Dendritic cell treated with granulocyte-macrophage colony-stimulating factor and Interleukin-4, amounts not matched to agents 40 ng/mL and 50 ng/mL, for 4 days (primary cell): ENCODE measurements at regions not wholly inside any gene's neighbourhood (a gene's known extent, or its start where the extent isn't known, plus 50 kb on each side); places are given as distances from the start of the nearest gene placed in this dataset.

ENCODE experiments used
- H3K27ac Mint-ChIP-seq: one replicate; pipeline ENCODE4 v1.8.0; 2022; ENCODE audit warnings: mild to moderate bottlenecking, mixed read lengths
- H3K27me3 Mint-ChIP-seq: one replicate; pipeline ENCODE4 v1.8.0; 2022; ENCODE audit warnings: mild to moderate bottlenecking, mixed read lengths
- H3K36me3 Mint-ChIP-seq: one replicate; pipeline ENCODE4 v1.8.0; 2022; ENCODE audit warnings: low read depth, mixed read lengths
- H3K4me1 Mint-ChIP-seq: one replicate; pipeline ENCODE4 v1.8.0; 2022; ENCODE audit warnings: low read depth, mixed read lengths
- H3K4me3 Mint-ChIP-seq: one replicate; pipeline ENCODE4 v1.8.0; 2022; ENCODE audit warnings: mild to moderate bottlenecking, moderate library complexity, mixed read lengths
- H3K9me3 Mint-ChIP-seq: one replicate; pipeline ENCODE4 v1.8.0; 2022; ENCODE audit warnings: mixed read lengths
- intact Hi-C: fragments of 100-400 bp; cut with micrococcal nuclease; formaldehyde crosslinking; loops from one replicate; pipeline ENCODE4 v1.15.0; 2022

GRCh38 chr17:27382025-27382424, 74.2 kb upstream of the KSR1 start:
- H3K4me3 Mint-ChIP-seq: no peak overlapping the region
- H3K27ac Mint-ChIP-seq: peak overlapping the region; percentile 30
- intact Hi-C loops: no loop called here
- H3K9me3 Mint-ChIP-seq: no peaks in the 10 kb centered on the region
- no peaks in the 10 kb centered on the region for H3K36me3 Mint-ChIP-seq
- peaks cover 18% of the 10 kb centered on the region for H3K4me1 Mint-ChIP-seq
- peaks cover 25% of the 10 kb centered on the region for H3K27me3 Mint-ChIP-seq

GRCh38 chr17:27384261-27384701, 72.0 kb upstream of the KSR1 start:
- no peak overlapping the region for H3K27ac Mint-ChIP-seq
- H3K27me3 Mint-ChIP-seq: peaks cover 25% of the 10 kb centered on the region
- intact Hi-C loops: no loop called here
- no peaks in the 10 kb centered on the region for H3K36me3 Mint-ChIP-seq
- H3K4me1 Mint-ChIP-seq: peaks cover 22% of the 10 kb centered on the region
- no peaks in the 10 kb centered on the region for H3K9me3 Mint-ChIP-seq
- no peak overlapping the region for H3K4me3 Mint-ChIP-seq

GRCh38 chr17:27384726-27385125, 71.5 kb upstream of the KSR1 start:
- Mint-ChIP-seq H3K27me3 (peaks cover 24% of the 10 kb centered on the region), H3K4me3 (no peak overlapping the region), H3K27ac (no peak overlapping the region), H3K9me3 (no peaks in the 10 kb centered on the region), H3K36me3 (no peaks in the 10 kb centered on the region), H3K4me1 (peaks cover 22% of the 10 kb centered on the region)
- intact Hi-C loops: no loop called here

DNA sequence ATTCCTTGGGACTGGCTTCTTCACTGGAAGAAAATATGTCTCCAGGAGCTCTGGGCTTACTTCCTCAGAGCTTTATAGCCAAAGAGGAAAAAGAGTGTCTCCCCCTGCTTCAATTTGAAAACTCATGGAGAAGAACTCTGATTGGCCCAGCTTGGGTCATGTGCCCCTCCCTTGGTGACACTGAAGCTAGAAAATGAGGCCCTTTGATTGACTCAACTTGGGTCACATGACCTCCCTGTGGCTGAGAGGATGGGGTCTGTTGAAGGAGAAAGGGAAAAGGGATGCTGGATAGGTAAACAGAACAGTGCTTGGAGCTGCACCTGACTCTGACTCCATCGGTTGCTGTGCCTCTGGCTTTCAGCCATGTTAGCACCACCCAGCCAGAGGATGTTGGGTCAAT, 70.6 kb upstream of the KSR1 start:
- H3K27ac Mint-ChIP-seq: no peak overlapping the region
- H3K27me3 Mint-ChIP-seq: peaks cover 16% of the 10 kb centered on the region
- H3K36me3 Mint-ChIP-seq: no peaks in the 10 kb centered on the region
- peaks cover 13% of the 10 kb centered on the region for H3K4me1 Mint-ChIP-seq
- intact Hi-C loops: no loop called here
- no peaks in the 10 kb centered on the region for H3K9me3 Mint-ChIP-seq
- H3K4me3 Mint-ChIP-seq: no peak overlapping the region

DNA sequence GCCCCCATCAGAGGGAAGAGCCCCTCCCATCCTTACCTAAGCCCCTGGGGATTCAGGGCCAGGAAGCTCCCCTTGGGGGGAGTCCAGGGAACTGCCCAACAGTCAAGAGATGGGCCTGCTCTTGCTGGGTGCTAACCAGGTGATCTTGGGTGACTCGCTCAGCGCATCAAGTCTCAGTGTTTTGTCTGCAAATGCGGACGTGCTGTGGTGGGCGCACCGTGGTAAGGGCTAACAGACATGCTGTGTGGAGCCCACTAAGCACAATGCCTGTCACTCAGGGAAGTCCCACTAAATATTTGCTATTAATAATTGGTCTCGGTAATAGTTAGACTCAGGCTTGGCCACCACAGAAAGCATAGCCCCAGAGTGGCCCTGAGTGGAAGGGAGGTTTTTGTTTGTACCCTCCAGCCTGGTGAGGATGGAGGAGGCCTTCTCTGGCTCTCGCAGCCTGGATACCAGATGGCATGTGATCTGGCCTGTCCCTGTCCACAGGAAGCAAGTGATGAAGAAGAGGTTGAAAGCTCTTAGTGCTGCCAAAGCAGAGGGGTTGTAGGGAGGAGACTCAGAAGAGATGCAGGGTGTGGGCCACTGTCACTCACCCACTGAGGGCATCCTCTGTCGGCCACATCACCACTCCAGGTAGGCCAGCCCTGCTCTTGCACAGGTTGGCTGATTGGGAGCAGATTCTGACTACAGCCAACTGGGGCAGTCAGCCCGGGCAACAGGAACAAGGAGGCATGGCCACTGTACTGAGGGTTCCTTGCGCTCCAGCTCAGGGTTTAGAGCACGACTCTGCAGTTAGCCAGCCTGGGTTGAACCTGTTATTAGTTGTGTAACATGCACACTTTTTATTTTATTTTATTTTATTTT, 69.8 kb upstream of the KSR1 start:
- H3K4me3 Mint-ChIP-seq: no peak overlapping the region
- intact Hi-C loops: no loop called here
- no peaks in the 10 kb centered on the region for H3K9me3 Mint-ChIP-seq
- no peaks in the 10 kb centered on the region for H3K36me3 Mint-ChIP-seq
- H3K27ac Mint-ChIP-seq: no peak overlapping the region
- peaks cover 4% of the 10 kb centered on the region for H3K4me1 Mint-ChIP-seq
- H3K27me3 Mint-ChIP-seq: peaks cover 9% of the 10 kb centered on the region

DNA sequence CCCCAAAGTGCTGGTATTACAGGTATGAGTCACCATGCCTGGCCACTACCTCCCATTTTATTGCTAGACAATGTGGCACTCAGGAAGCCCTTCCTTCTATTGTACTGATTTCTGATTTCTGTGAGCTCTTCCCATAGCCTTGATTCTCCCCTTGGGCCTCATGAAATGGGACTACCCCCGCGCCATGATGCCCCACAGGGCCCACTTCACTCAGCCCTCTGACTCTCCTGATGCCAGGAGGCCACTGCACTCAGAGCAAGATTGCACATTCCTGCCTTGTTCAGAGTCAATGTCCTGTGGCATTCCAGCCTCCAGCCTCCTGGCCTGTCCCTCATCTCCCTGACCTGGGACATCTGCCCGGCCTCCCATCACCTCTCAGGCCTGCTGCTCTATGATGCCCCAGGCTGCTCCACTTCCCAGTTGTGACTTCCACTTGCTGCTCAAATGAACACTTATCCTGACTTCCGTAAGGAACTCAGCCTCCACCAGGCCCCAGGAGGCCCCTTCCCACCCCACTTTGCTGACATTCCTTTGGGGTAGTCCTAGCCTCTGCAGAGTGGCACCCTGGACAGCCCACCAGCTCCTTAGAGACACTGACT, 66.6 kb upstream of the KSR1 start:
- H3K36me3 Mint-ChIP-seq: no peaks in the 10 kb centered on the region
- H3K27ac Mint-ChIP-seq: no peak overlapping the region
- H3K4me1 Mint-ChIP-seq: peaks cover 4% of the 10 kb centered on the region
- intact Hi-C loops: no loop called here
- peaks cover 5% of the 10 kb centered on the region for H3K9me3 Mint-ChIP-seq
- H3K27me3 Mint-ChIP-seq: peaks cover 6% of the 10 kb centered on the region
- H3K4me3 Mint-ChIP-seq: no peak overlapping the region

DNA sequence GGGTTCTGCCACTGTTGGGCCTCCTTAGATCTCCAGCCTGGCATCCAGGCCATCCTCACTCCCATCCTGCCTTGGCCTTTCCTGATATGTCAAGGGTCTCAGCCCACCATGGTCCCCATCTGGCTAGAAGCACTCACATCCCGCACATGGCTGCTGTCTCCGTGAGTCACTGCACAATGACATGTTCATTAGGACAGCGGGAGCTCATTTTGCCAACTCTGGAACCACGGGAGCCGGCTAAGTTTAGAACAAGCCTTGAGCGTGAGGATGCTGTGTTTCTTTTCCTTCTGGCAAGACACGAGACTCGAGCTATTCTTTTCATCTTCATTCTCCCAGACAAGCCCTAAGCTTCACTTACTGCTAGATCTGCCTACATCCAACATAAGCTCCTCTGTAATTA, 65.7 kb upstream of the KSR1 start:
- intact Hi-C loops: no loop called here
- peaks cover 13% of the 10 kb centered on the region for H3K9me3 Mint-ChIP-seq
- no peak overlapping the region for H3K27ac Mint-ChIP-seq
- peaks cover 4% of the 10 kb centered on the region for H3K4me1 Mint-ChIP-seq
- H3K36me3 Mint-ChIP-seq: no peaks in the 10 kb centered on the region
- peaks cover 11% of the 10 kb centered on the region for H3K27me3 Mint-ChIP-seq
- no peak overlapping the region for H3K4me3 Mint-ChIP-seq

GRCh38 chr17:27391427-27391826, 64.8 kb upstream of the KSR1 start:
- Mint-ChIP-seq H3K9me3 (peaks cover 13% of the 10 kb centered on the region), H3K36me3 (no peaks in the 10 kb centered on the region), H3K27ac (no peak overlapping the region), H3K27me3 (peaks cover 11% of the 10 kb centered on the region), H3K4me3 (no peak overlapping the region), H3K4me1 (peaks cover 5% of the 10 kb centered on the region)
- intact Hi-C loops: no loop called here

DNA sequence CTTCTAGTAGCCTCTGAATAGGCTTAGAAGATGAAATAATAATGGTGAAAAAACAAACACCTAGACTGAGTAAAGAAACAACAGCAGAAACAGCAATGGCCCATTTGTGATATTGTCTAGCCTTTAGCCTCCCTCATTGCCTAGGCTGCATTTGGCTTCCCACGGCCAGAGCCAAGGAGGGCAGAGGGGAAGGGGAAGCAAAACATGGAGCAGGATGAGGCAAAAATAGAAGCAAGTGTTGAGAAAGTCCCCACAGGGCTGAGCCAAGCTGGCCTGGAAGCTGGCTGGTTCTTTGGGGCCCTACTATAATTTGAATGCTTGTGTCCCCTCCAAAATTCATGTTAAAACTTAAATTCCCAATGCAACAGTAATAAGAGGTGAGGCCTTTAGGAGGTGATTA, 60.2 kb upstream of the KSR1 start:
- Mint-ChIP-seq H3K9me3 (peaks cover 13% of the 10 kb centered on the region), H3K27ac (no peak overlapping the region), H3K4me3 (no peak overlapping the region), H3K4me1 (peaks cover 21% of the 10 kb centered on the region), H3K27me3 (peaks cover 11% of the 10 kb centered on the region), H3K36me3 (no peaks in the 10 kb centered on the region)
- intact Hi-C loops: no loop called here

- Mint-ChIP-seq H3K4me3 (no peak overlapping the region), H3K27ac (no peak overlapping the region), H3K4me1 (peaks cover 21% of the 10 kb centered on the region), H3K36me3 (no peaks in the 10 kb centered on the region), H3K27me3 (peaks cover 8% of the 10 kb centered on the region), H3K9me3 (peaks cover 13% of the 10 kb centered on the region)
- intact Hi-C loops: no loop called here
Measured at GRCh38 chr17:27396941-27397340, 59.3 kb upstream of the KSR1 start.

- H3K27ac Mint-ChIP-seq: no peak overlapping the region
- H3K9me3 Mint-ChIP-seq: peaks cover 13% of the 10 kb centered on the region
- H3K4me1 Mint-ChIP-seq: peaks cover 24% of the 10 kb centered on the region
- peaks cover 8% of the 10 kb centered on the region for H3K27me3 Mint-ChIP-seq
- intact Hi-C loops: no loop called here
- no peak overlapping the region for H3K4me3 Mint-ChIP-seq
- no peaks in the 10 kb centered on the region for H3K36me3 Mint-ChIP-seq
Measured at GRCh38 chr17:27398691-27399090, 57.6 kb upstream of the KSR1 start.

DNA sequence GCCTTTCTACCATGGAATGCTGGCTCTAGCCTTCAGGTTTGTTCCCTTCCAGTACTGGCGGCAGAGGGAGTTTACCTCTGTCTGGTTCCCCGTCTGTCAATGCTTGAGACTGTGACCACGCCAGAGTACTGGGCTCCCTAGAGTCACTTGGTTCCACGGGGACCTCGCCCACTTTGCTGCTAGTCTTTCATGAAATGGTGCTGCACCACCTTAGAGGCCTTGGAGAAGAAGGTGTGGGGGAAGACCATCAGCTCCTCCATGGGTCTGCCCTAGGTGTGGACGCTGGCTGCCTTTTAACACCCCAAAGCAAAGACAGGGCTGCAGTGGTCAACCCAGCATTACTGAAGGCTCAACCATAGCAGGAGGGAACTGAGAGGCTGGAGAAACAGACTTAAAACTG, 55.3 kb upstream of the KSR1 start:
- Mint-ChIP-seq H3K27ac (no peak overlapping the region), H3K9me3 (no peaks in the 10 kb centered on the region), H3K4me3 (no peak overlapping the region), H3K36me3 (no peaks in the 10 kb centered on the region), H3K4me1 (peaks cover 26% of the 10 kb centered on the region), H3K27me3 (no peaks in the 10 kb centered on the region)
- intact Hi-C loops: no loop called here

DNA sequence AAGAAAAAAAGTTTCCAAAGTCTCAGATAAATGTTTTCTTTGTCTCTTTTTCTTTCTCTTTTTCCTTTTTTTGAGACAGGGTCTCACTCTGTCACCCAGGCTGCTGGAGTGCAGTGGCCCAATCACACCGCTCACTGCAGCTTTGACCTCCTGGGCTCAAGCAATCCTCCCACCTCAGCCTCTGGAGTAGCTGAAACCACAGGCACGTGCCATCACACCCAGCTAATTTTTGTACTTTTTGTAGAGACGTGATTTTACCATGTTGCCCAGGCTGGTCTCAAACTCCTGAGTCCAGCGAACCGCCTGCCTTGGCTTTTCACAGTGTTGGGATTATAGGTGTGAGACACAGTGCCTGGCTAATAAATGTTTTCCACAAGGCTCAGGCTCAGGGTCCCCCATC, 53.3 kb upstream of the KSR1 start:
- H3K4me3 Mint-ChIP-seq: no peak overlapping the region
- H3K27me3 Mint-ChIP-seq: peaks cover 1% of the 10 kb centered on the region
- no peaks in the 10 kb centered on the region for H3K36me3 Mint-ChIP-seq
- intact Hi-C loops: no loop called here
- H3K27ac Mint-ChIP-seq: no peak overlapping the region
- no peaks in the 10 kb centered on the region for H3K9me3 Mint-ChIP-seq
- peaks cover 19% of the 10 kb centered on the region for H3K4me1 Mint-ChIP-seq

DNA sequence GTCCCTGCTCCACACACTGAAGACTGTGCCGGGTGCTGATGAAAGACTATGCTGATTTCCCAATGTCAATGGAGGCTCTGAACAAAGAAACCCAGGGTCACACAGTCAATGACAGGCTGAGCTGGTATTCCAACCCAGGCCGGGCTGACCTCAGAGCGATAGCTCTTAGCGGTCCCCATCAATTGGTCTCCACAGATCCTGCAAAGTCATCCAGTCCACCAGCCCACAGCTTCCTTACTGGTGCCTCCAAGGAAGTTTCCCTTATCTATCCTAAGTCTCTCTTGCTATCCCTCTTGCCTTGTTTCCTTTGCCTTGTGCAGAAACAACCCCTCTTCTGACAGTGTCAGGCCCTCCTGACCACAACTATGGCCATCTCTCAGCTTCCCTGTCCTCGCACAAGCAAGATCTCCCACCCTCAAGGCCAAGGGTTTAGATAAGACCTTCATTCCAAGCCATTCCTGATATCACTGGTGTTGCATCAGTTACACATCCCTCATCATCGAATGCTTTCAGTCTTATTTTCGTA, 52.7 kb upstream of the KSR1 start:
- H3K4me1 Mint-ChIP-seq: peaks cover 19% of the 10 kb centered on the region
- no peak overlapping the region for H3K27ac Mint-ChIP-seq
- intact Hi-C loops: no loop called here
- peaks cover 5% of the 10 kb centered on the region for H3K27me3 Mint-ChIP-seq
- H3K9me3 Mint-ChIP-seq: no peaks in the 10 kb centered on the region
- H3K4me3 Mint-ChIP-seq: no peak overlapping the region
- H3K36me3 Mint-ChIP-seq: no peaks in the 10 kb centered on the region
